Activated CD8-positive, alpha-beta memory T cell treated with anti-CD3 and anti-CD28 coated beads, Interleukin-2, amount 50 U/mL, for 24 hours (primary cell): ENCODE measurements at regions not wholly inside any gene's neighbourhood (a gene's known extent, or its start where the extent isn't known, plus 50 kb on each side); places are given as distances from the start of the nearest gene placed in this dataset.

Experiments used
- DNase-seq: peaks from one replicate; pipeline ENCODE4 v3.0.0-alpha.2; 2020; ENCODE audit errors: extremely low read depth

- no peak for DNase-seq
Measured at GRCh38 chr15:47460795-47461573, 256.3 kb upstream of the SEMA6D start.

GRCh38 chr15:47461652-47462141, 255.6 kb upstream of the SEMA6D start:
- DNase-seq: no peak

- DNase-seq: no peak
Measured at GRCh38 chr15:47466357-47466756, 250.9 kb upstream of the SEMA6D start.

GRCh38 chr15:47470983-47471382, 246.3 kb upstream of the SEMA6D start:
- DNase-seq: no peak

- no peak for DNase-seq
Measured at GRCh38 chr15:47473106-47473725, 244.1 kb upstream of the SEMA6D start.

- no peak for DNase-seq
Measured at GRCh38 chr15:47473832-47474231, 243.5 kb upstream of the SEMA6D start.

GRCh38 chr15:47475336-47475735, 242.0 kb upstream of the SEMA6D start:
- DNase-seq: no peak

GRCh38 chr15:47477341-47477740, 240.0 kb upstream of the SEMA6D start:
- no peak for DNase-seq

GRCh38 chr15:47484059-47484458, 233.2 kb upstream of the SEMA6D start:
- DNase-seq: no peak

- DNase-seq: no peak
Measured at GRCh38 chr15:47484997-47485396, 232.3 kb upstream of the SEMA6D start.

- no peak for DNase-seq
Measured at GRCh38 chr15:47485419-47485818, 231.9 kb upstream of the SEMA6D start.

GRCh38 chr15:47486040-47486439, 231.3 kb upstream of the SEMA6D start:
- no peak for DNase-seq

GRCh38 chr15:47492195-47492594, 225.1 kb upstream of the SEMA6D start:
- no peak for DNase-seq

- no peak for DNase-seq
Measured at GRCh38 chr15:47493357-47494247, 223.7 kb upstream of the SEMA6D start.

- no peak for DNase-seq
Measured at GRCh38 chr15:47496343-47497185, 220.7 kb upstream of the SEMA6D start.

- DNase-seq: no peak
Measured at GRCh38 chr15:47500842-47501241, 216.5 kb upstream of the SEMA6D start.

- no peak for DNase-seq
Measured at GRCh38 chr15:47502041-47502440, 215.3 kb upstream of the SEMA6D start.

- DNase-seq: no peak
Measured at GRCh38 chr15:47503876-47504275, 213.4 kb upstream of the SEMA6D start.

GRCh38 chr15:47504624-47505256, 212.6 kb upstream of the SEMA6D start:
- no peak for DNase-seq

- DNase-seq: no peak
Measured at GRCh38 chr15:47505712-47506328, 211.5 kb upstream of the SEMA6D start.
